ENCODE measurements at regions not wholly inside any gene's neighbourhood (a gene's known extent, or its start where the extent isn't known, plus 50 kb on each side); places are given as distances from the start of the nearest gene placed in this dataset.

DNA sequence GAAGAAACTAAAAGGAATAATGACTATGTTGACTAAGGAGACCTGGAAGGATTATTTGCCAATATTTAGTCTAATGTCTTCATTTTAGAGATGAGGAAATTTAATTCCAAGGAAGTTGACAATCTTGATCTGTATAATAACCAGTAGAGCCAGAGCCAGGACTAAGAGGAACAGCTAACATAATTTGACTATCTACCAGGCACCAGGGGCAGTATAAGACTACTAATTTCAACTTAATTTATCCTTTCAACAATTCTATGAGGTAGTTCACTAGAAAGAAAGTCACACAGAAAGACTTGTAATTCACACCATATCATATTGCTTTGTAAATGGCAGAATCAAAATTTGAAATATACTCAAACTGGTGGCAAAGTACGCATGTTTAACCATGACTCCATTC, 273.0 kb upstream of the STXBP5 start:
- intact Hi-C loops (cut with micrococcal nuclease; ENCODE audit: unreplicated experiment), result loop anchor here (5.0 to 10.0 kb wide), 2 partner anchors 294 to 1851 kb away; no protein-coding TSS in a partner anchor
- Histone ChIP-seq H3K36me3 (replicated peaks in 1 of 2; ENCODE audit: control insufficient read depth in 1 of 2, insufficient read depth in 2 of 2, low read length in 2 of 2) (no peaks in the 10 kb centered on the region), H4K20me1 (ENCODE audit: insufficient read depth, low read length) (no peaks in the 10 kb centered on the region), H3K4me3 (replicated peaks in 1 of 3; ENCODE audit: insufficient read depth in 1 of 3, low read depth in 2 of 3, low read length in 3 of 3) (no peak overlapping the region), H3K27ac (ENCODE audit: extremely low read length, insufficient read depth, low read length) (no peak overlapping the region), H3K9me3 (ENCODE audit: low read length) (no peaks in the 10 kb centered on the region), H3K27me3 (ENCODE audit: control insufficient read depth in 1 of 2, insufficient read depth in 2 of 2, low read length in 2 of 2) (no peaks in the 10 kb centered on the region; a peak in 1 of 5 replicates), H2AFZ (ENCODE audit: low read length) (no peak overlapping the region), H3K9ac (ENCODE audit: insufficient read depth, low read depth, low read length) (no peak overlapping the region), H3K79me2 (ENCODE audit: insufficient read depth, low read length) (no peaks in the 10 kb centered on the region), H3K4me1 (ENCODE audit: insufficient read depth, low read length) (no peaks in the 10 kb centered on the region), H3K4me2 (ENCODE audit: low read depth, low read length) (no peak overlapping the region)
- in situ Hi-C loops (cut with HindIII; ENCODE audit: extremely low pct_ligation_motif_present, low pct_unique_long_range_greater_than_20kb), result no loop called here
- peak; percentile 56; the same call in 2 of the 3 replicates for ATAC-seq
- ChIA-PET POLR2A (no interaction called here), CTCF (ENCODE audit: low intra/inter-chr PET ratio, low total read pairs) (interaction anchor here (0.7 to 0.9 kb wide), 2 partner anchors 291 to 354 kb away, joined by 3 to 4 read pairs; no protein-coding TSS in a partner anchor)
- WGBS (ENCODE audit: low lambda C conversion rate), result 10% methylated on average over 1 of the region's 1 CpG
- no TSS peak for BruUV-seq (replicated peaks)
- peak; percentile 21 for DNase-seq (ENCODE audit: low spot score)
- TF ChIP-seq ZNF274 (CRISPR knock-in tag; IDR thresholded peaks at IDR 0.05) (no peak), STAG1 (CRISPR knock-in tag; IDR thresholded peaks at IDR 0.05) (peak; percentile 63)
- no peak for FAIRE-seq

DNA sequence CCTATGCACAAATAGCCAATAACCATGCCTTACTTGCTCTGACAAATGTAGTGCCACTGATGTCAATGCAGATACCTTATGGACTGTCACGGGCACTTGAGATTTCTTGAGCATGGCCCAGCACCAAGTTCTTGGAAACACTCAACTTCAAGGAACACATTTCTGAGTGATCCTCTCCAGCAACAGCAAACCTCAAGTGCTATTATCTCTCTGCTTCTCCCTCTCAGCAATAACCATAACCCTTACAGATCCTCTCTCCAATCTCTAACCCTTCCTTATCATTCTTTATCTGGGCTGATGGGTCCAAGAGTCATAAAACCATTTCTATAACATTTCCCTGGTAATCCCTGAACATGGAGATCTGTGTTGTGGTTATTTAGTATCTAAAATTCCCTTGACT, 266.9 kb upstream of the STXBP5 start:
- ChIA-PET CTCF (ENCODE audit: low intra/inter-chr PET ratio, low total read pairs) (no interaction called here), POLR2A (no interaction called here)
- H3K4me1 ChIP-seq (ENCODE audit: insufficient read depth, low read length), result no peaks in the 10 kb centered on the region
- DNase-seq (ENCODE audit: low spot score) (no peak), ATAC-seq (no peak), FAIRE-seq (no peak)
- H3K4me2 ChIP-seq (ENCODE audit: low read depth, low read length), result no peak overlapping the region
- TF ChIP-seq, protein P1, sequence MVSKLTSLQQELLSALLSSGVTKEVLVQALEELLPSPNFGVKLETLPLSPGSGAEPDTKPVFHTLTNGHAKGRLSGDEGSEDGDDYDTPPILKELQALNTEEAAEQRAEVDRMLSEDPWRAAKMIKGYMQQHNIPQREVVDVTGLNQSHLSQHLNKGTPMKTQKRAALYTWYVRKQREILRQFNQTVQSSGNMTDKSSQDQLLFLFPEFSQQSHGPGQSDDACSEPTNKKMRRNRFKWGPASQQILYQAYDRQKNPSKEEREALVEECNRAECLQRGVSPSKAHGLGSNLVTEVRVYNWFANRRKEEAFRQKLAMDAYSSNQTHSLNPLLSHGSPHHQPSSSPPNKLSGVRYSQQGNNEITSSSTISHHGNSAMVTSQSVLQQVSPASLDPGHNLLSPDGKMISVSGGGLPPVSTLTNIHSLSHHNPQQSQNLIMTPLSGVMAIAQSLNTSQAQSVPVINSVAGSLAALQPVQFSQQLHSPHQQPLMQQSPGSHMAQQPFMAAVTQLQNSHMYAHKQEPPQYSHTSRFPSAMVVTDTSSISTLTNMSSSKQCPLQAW (CRISPR knock-in tag; IDR thresholded peaks at IDR 0.05), result no peak
- TF ChIP-seq ZBTB21 (CRISPR knock-in tag; IDR thresholded peaks at IDR 0.05) (no peak), SIX1 (CRISPR knock-in tag; IDR thresholded peaks at IDR 0.05; ENCODE audit: borderline replicate concordance) (no peak), SUZ12 (IDR thresholded peaks at IDR 0.05; ENCODE audit: low read depth, low read length) (no peak)
- TF ChIP-seq, protein P2, sequence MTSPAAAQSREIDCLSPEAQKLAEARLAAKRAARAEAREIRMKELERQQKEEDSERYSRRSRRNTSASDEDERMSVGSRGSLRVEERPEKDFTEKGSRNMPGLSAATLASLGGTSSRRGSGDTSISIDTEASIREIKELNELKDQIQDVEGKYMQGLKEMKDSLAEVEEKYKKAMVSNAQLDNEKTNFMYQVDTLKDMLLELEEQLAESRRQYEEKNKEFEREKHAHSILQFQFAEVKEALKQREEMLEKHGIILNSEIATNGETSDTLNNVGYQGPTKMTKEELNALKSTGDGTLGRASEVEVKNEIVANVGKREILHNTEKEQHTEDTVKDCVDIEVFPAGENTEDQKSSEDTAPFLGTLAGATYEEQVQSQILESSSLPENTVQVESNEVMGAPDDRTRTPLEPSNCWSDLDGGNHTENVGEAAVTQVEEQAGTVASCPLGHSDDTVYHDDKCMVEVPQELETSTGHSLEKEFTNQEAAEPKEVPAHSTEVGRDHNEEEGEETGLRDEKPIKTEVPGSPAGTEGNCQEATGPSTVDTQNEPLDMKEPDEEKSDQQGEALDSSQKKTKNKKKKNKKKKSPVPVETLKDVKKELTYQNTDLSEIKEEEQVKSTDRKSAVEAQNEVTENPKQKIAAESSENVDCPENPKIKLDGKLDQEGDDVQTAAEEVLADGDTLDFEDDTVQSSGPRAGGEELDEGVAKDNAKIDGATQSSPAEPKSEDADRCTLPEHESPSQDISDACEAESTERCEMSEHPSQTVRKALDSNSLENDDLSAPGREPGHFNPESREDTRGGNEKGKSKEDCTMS (CRISPR knock-in tag; conservative IDR thresholded peaks at IDR 0.05), result no peak
- TF ChIP-seq, protein P3, sequence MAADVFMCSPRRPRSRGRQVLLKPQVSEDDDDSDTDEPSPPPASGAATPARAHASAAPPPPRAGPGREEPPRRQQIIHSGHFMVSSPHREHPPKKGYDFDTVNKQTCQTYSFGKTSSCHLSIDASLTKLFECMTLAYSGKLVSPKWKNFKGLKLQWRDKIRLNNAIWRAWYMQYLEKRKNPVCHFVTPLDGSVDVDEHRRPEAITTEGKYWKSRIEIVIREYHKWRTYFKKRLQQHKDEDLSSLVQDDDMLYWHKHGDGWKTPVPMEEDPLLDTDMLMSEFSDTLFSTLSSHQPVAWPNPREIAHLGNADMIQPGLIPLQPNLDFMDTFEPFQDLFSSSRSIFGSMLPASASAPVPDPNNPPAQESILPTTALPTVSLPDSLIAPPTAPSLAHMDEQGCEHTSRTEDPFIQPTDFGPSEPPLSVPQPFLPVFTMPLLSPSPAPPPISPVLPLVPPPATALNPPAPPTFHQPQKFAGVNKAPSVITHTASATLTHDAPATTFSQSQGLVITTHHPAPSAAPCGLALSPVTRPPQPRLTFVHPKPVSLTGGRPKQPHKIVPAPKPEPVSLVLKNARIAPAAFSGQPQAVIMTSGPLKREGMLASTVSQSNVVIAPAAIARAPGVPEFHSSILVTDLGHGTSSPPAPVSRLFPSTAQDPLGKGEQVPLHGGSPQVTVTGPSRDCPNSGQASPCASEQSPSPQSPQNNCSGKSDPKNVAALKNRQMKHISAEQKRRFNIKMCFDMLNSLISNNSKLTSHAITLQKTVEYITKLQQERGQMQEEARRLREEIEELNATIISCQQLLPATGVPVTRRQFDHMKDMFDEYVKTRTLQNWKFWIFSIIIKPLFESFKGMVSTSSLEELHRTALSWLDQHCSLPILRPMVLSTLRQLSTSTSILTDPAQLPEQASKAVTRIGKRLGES (CRISPR knock-in tag; IDR thresholded peaks at IDR 0.05; ENCODE audit: borderline replicate concordance), result no peak
- no peaks in the 10 kb centered on the region for H4K20me1 ChIP-seq (ENCODE audit: insufficient read depth, low read length)
- no peak overlapping the region for H3K4me3 ChIP-seq (replicated peaks in 1 of 3; ENCODE audit: insufficient read depth in 1 of 3, low read depth in 2 of 3, low read length in 3 of 3)
- no peak overlapping the region for H2AFZ ChIP-seq (ENCODE audit: low read length)
- in situ Hi-C loops (cut with HindIII; ENCODE audit: extremely low pct_ligation_motif_present, low pct_unique_long_range_greater_than_20kb) (no loop called here), intact Hi-C loops (cut with micrococcal nuclease; ENCODE audit: unreplicated experiment) (loop anchor here (10.0 kb wide), 1 partner anchor 287 kb away; no protein-coding TSS in a partner anchor)
- no TSS peak for BruUV-seq (replicated peaks)
- no peak overlapping the region for H3K9ac ChIP-seq (ENCODE audit: insufficient read depth, low read depth, low read length)
- no peaks in the 10 kb centered on the region for H3K79me2 ChIP-seq (ENCODE audit: insufficient read depth, low read length)
- no peak overlapping the region for H3K27ac ChIP-seq (ENCODE audit: extremely low read length, insufficient read depth, low read length)
- H3K9me3 ChIP-seq (ENCODE audit: low read length), result no peaks in the 10 kb centered on the region
- H3K27me3 ChIP-seq (ENCODE audit: control insufficient read depth in 1 of 2, insufficient read depth in 2 of 2, low read length in 2 of 2), result no peaks in the 10 kb centered on the region; a peak in 1 of 5 replicates
- WGBS (ENCODE audit: low lambda C conversion rate), result 25% methylated on average over 1 of the region's 1 CpG
- H3K36me3 ChIP-seq (replicated peaks in 1 of 2; ENCODE audit: control insufficient read depth in 1 of 2, insufficient read depth in 2 of 2, low read length in 2 of 2), result no peaks in the 10 kb centered on the region
